ENCODE measurements at regions not wholly inside any gene's neighbourhood (a gene's known extent, or its start where the extent isn't known, plus 50 kb on each side); places are given as distances from the start of the nearest gene placed in this dataset.
"Not testable (repeated sequence)": the region's sequence is repeated elsewhere in the genome, so short reads cannot be mapped to it uniquely, and the experiment has no call there.

GRCh38 chr3:20325563-20325962 is 139.6 kb upstream of the SGO1 start:
- no peak for DNase-seq (ENCODE audit: low read depth)

- no peak for DNase-seq (ENCODE audit: low read depth)
These were observed 138.9 kb upstream of the SGO1 start for GRCh38 chr3:20324664-20325478.

DNA sequence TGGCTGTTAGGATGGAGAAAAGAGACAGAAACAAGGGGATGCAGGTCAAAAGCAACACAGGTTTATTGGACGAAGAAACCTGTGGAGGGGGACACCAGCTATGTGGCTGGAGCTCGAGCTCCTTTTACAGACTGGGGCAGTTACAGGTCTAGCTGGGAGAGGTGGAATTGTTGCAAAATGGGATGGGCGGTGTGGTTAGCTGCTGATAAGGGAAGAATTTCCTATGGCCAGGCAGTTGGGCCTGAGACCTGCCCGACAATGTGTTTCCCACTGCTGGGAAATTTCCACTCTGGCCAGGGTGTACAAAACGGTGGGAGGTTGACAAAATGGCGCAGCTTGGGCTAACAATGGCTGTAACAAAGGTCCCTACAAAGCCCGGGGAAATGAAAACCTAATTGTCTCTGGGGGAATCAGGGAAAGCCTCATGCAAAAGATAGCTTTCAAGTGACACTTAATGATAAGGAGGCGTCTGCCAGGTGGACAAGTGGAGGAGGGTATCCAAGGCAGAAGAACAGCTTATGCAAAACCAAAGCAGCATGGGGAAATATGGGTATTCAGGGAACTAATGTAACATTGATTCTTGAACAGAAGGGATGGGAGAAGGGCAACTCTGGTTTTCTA is 137.4 kb upstream of the SGO1 start:
- no peak for DNase-seq (ENCODE audit: low read depth)

DNA sequence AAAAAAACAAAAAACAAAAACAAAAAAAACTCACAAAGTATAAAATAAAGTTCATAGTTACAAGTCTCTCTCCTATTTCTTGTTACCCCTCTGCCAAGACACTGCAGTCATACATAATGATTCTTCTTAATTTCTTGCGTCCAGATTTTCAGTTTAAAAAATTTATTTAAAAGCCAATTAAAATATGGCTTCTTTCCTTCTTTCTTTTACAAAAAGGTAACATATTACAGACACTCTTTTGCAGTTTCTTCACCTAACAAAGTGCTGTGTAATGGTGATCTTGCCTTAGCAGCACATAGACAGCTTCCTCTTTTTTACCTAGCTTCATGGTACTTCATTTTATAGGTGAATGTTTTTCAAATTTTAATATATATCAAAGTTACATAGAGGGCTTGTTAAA is 136.1 kb upstream of the SGO1 start:
- DNase-seq (ENCODE audit: low read depth): no peak

GRCh38 chr3:20321391-20322047 is 135.5 kb upstream of the SGO1 start:
- no peak for DNase-seq (ENCODE audit: low read depth)

- no peak for DNase-seq (ENCODE audit: low read depth)
These were observed 134.5 kb upstream of the SGO1 start for GRCh38 chr3:20320489-20320888.

DNA sequence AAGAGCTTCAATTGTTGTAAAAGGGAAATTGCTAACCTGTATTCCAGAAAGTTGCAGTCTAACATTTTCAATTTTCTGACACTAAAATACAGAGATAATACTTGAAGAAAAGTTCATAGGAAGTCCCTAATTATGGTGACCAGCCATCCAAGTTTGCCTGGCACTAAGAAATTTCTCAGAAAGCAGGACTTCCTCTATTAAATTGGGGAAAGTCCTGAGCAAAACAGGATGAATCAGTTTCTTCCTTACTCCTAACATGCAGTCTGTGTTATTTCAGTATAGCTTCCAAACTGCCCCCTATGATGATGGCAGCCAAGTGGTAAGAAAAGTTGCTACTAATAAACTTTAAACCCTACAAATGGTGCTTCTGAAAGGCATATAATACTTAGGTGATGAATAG is 133.5 kb upstream of the SGO1 start:
- DNase-seq (ENCODE audit: low read depth): no peak

GRCh38 chr3:20317616-20318015 is 131.6 kb upstream of the SGO1 start:
- DNase-seq (ENCODE audit: low read depth): no peak

DNA sequence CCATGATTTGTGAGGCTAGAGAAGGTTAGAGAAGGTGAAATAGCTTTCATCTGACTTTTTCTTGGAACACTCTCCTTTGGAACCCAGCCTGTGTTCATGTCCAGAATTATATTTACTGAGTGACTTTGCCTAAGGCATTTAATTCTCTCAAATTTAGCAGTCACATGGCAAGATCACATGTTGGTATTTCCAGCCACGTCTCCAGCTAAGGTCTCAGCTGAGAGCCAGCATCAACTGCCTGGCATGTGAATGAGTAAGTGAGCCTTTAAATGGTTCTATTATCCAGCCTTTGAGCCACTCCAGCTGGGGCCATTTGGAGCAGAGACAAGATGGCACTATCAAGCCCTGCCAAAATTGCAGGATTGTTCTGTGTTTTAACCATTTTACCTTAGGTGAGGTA is 130.2 kb upstream of the SGO1 start:
- DNase-seq (ENCODE audit: low read depth): no peak

GRCh38 chr3:20310629-20311028 is 124.6 kb upstream of the SGO1 start:
- no peak for DNase-seq (ENCODE audit: low read depth)

DNA sequence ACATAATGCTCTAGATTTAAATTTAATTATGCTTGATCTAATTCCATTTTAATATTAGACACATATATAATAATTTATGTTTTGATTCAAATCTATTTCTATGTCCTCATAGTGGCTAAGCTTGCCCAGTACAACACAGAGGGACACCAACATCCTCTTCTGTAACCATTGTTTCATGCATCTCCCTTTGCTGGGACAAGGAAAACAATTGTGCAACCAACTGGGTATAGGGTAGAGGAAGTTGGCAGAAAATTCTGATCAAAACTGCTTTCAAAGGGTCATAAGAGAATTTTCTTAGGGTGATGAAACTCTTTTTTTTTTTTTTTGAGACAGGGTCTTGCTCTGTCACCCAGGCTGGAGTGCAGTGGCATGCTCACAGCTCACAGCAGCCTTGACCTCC is 121.4 kb upstream of the SGO1 start:
- no peak for DNase-seq (ENCODE audit: low read depth)

DNA sequence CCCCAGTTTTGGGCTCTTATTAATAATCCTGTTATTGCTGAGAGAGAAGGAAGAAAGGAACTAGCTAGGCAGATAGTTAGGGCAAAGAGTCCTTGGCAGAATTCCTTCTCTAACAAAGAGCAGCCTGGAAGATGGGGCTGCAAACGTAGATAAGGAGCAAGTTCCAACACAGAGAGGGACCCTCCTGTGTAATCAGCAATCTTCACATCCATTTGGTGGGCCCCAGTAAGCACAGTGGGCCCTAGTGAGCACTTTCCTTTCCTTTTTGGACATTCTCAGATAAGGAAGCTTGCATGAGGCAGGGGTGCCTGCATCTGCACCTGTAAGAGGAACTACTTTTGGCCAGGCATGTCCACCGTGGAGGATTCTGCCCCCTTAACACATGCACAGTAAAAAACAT is 119.6 kb upstream of the SGO1 start:
- DNase-seq (ENCODE audit: low read depth): no peak

DNA sequence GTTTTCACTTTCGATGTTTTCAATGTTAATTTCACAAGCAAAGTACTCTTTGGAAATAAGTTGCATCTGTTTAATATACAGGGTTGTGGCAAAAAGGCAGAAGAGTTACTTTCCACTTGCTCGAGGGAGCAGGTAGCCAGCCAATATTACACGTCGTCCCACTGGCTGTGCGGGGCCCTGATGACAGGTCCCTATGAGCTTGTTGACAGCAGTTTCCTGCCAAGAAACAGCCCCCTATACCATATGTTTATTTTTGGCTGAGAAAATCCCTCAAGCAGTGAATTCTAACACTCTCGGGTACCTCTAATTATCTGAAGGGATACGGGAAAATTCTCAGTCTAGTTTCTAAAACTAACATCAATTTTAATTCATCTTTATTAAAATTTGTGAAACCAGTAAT is 116.8 kb upstream of the SGO1 start:
- DNase-seq (ENCODE audit: low read depth): no peak

GRCh38 chr3:20288050-20288449 is 102.0 kb upstream of the SGO1 start:
- DNase-seq (ENCODE audit: low read depth): no peak

- no peak for DNase-seq (ENCODE audit: low read depth)
These were observed 94.3 kb upstream of the SGO1 start for GRCh38 chr3:20280257-20280656.

GRCh38 chr3:20265977-20266376 is 80.0 kb upstream of the SGO1 start:
- DNase-seq (ENCODE audit: low read depth): not testable (repeated sequence)

DNA sequence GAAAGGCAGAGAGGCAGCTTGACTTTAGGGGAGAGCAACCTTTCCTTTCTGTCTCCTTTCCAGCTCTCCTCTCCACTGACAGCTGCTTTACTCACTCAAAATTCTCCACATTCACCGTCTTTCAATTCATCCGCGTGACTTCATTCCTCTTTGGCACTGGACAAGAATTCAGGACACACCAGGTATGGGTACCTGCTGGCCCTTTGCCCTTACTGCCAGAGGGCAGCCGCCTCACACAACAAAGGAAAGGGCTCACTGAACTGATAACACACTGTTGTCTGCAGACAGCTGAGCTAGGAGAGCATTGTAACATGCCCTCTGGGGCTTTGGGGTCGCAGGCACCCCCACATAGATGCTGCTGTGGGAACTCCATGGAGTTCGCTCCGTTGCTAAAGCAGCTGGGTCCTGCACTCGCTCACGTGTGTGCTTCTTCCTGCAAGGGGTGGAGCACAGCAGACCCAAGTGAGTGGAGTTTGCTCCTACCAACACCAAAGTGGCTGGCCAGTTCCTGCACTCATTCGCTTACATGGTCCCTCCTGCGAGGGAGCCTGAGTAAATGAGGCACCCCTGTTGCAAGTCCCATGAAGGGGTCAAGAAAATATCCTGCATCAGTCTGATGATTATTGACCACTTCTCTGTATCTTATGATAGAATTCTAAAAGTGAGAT is 79.0 kb upstream of the SGO1 start:
- no peak for DNase-seq (ENCODE audit: low read depth)

- DNase-seq (ENCODE audit: low read depth): no peak
These were observed 72.4 kb upstream of the SGO1 start for GRCh38 chr3:20258371-20258770.

GRCh38 chr3:20256144-20256543 is 70.1 kb upstream of the SGO1 start:
- no peak for DNase-seq (ENCODE audit: low read depth)

- DNase-seq (ENCODE audit: low read depth): no peak
These were observed 68.5 kb upstream of the SGO1 start for GRCh38 chr3:20254268-20255117.

GRCh38 chr3:20250786-20251185 is 64.8 kb upstream of the SGO1 start:
- DNase-seq (ENCODE audit: low read depth): no peak

GRCh38 chr3:20250314-20250713 is 64.3 kb upstream of the SGO1 start:
- DNase-seq (ENCODE audit: low read depth): no peak
